MCF 10A (cell line): ENCODE measurements at regions not wholly inside any gene's neighbourhood (a gene's known extent, or its start where the extent isn't known, plus 50 kb on each side); places are given as distances from the start of the nearest gene placed in this dataset.

ENCODE experiments used
- BruUV-seq: library from RNA; stranded (reverse); fragments of 400-500 nt; replicated peaks from 2 replicates; lab custom pipeline; 2021; lab: Mats Ljungman, UMichigan
- CTCF ChIA-PET: fragments of 300-600 bp; sonication (Branson Sonifier 250); formaldehyde crosslinking; extraction: SDS; loops from one replicate; lab custom pipeline; 2021; ENCODE audit warnings: antibody characterized with exemption, inconsistent platforms; lab: Yijun Ruan, JAX
- POLR2A ChIA-PET: fragments of 300-600, 350-650 bp; sonication (Branson Sonifier 250); formaldehyde crosslinking; extraction: SDS; loops from one replicate; lab custom pipeline; 2020; ENCODE audit warnings: antibody characterized with exemption, inconsistent platforms; lab: Yijun Ruan, JAX
- DNase-seq: peaks from one replicate; pipeline ENCODE4 v3.0.0-alpha.2; 2018; ENCODE audit not compliant: unreplicated experiment
- H3K27ac Mint-ChIP-seq: one replicate; pipeline ENCODE4 v1.8.0; 2022; ENCODE audit warnings: mild to moderate bottlenecking, low read depth, mixed read lengths; ENCODE audit not compliant: unreplicated experiment
- H3K27me3 Mint-ChIP-seq: one replicate; pipeline ENCODE4 v1.8.0; 2022; ENCODE audit warnings: mixed read lengths; ENCODE audit not compliant: insufficient read depth, unreplicated experiment
- H3K36me3 Mint-ChIP-seq: one replicate; pipeline ENCODE4 v1.8.0; 2022; ENCODE audit warnings: mild to moderate bottlenecking, moderate library complexity, mixed read lengths; ENCODE audit not compliant: insufficient read depth, unreplicated experiment
- H3K4me1 Mint-ChIP-seq: one replicate; pipeline ENCODE4 v1.8.0; 2022; ENCODE audit warnings: mixed read lengths; ENCODE audit not compliant: insufficient read depth, unreplicated experiment
- H3K4me3 Mint-ChIP-seq: one replicate; pipeline ENCODE4 v1.8.0; 2022; ENCODE audit warnings: mild to moderate bottlenecking, moderate library complexity, mixed read lengths; ENCODE audit not compliant: unreplicated experiment
- H3K9me3 Mint-ChIP-seq: one replicate; pipeline ENCODE4 v1.8.0; 2022; ENCODE audit warnings: mixed read lengths; ENCODE audit not compliant: unreplicated experiment
- intact Hi-C: fragments of 100-400 bp; cut with micrococcal nuclease; formaldehyde crosslinking; loops from 2 replicates; pipeline ENCODE4 v1.14.1; 2022
- TF ChIP-seq, protein P1 (sequence below): fragments of 200-600 bp; IDR thresholded peaks from one replicate; pipeline ENCODE4 v1.8.0; 2022; ENCODE audit warnings: antibody characterized with exemption, mild to moderate bottlenecking; ENCODE audit not compliant: unreplicated experiment

DNA sequence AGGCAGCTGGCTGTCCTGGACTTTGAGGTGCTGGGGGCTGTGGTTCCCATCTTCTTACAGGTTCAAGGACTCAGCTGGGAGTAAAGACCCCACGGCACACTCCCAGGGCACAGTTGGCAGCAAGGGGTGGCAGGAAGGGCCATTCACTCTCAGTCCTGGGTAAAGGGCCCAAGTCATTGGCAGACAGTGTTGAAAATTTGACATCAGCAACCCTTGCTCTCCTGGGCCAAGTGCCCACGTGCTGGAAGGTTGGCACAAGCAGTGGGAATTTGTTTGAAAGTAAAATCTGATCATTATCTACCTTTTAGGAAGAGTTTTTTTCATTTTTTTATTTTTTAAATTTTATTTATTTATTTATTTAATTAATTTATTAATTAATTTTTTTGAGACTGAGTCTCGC is 241.6 kb upstream of the MKI67 start:
- no TSS peak for BruUV-seq
- Mint-ChIP-seq H3K27me3 (peaks cover 37% of the 10 kb centered on the region), H3K9me3 (no peaks in the 10 kb centered on the region), H3K27ac (no peak overlapping the region), H3K36me3 (no peaks in the 10 kb centered on the region), H3K4me1 (no peaks in the 10 kb centered on the region), H3K4me3 (no peak overlapping the region)
- ChIA-PET CTCF (interaction anchor here (0.9 kb wide), 1 partner anchor 16 kb away, joined by 3 read pairs; no protein-coding TSS in a partner anchor), POLR2A (no interaction called here)
- TF ChIP-seq, protein P1, sequence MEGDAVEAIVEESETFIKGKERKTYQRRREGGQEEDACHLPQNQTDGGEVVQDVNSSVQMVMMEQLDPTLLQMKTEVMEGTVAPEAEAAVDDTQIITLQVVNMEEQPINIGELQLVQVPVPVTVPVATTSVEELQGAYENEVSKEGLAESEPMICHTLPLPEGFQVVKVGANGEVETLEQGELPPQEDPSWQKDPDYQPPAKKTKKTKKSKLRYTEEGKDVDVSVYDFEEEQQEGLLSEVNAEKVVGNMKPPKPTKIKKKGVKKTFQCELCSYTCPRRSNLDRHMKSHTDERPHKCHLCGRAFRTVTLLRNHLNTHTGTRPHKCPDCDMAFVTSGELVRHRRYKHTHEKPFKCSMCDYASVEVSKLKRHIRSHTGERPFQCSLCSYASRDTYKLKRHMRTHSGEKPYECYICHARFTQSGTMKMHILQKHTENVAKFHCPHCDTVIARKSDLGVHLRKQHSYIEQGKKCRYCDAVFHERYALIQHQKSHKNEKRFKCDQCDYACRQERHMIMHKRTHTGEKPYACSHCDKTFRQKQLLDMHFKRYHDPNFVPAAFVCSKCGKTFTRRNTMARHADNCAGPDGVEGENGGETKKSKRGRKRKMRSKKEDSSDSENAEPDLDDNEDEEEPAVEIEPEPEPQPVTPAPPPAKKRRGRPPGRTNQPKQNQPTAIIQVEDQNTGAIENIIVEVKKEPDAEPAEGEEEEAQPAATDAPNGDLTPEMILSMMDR: no peak
- DNase-seq: no peak
- intact Hi-C loops: no loop called here

DNA sequence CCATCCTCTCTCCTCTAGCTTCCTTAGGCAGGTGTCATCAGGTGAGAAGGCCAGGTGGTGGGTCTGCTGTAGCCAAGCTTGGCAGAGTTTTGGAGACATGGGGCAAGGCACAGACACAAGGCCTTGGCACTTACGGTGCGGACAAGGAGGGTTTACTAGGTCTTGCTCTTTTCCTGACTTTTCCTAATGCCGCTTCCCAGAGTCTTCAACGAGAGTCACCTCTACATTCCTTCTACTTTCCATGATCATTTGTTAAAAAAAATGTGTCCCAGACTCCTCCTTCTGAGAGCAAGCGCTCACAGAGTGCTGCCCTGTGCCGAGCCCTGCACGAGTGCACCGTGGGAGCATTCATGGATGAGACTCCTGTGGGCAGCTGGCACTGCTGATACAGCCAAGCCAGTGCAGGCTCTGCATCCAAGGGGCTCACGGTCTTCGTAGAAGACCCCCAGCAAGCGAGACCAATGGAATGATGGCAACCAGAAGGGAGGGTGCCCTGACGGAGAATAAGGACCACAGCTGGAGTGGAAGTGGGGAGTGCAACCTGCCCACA is 243.0 kb upstream of the MKI67 start:
- Mint-ChIP-seq H3K27me3 (peaks cover 48% of the 10 kb centered on the region), H3K4me3 (no peak overlapping the region), H3K9me3 (no peaks in the 10 kb centered on the region), H3K36me3 (no peaks in the 10 kb centered on the region), H3K4me1 (no peaks in the 10 kb centered on the region), H3K27ac (no peak overlapping the region)
- intact Hi-C loops: no loop called here
- CTCF ChIA-PET: no interaction called here
- DNase-seq: no peak
- BruUV-seq: no TSS peak
- TF ChIP-seq, protein P1: no peak
- POLR2A ChIA-PET: no interaction called here

DNA sequence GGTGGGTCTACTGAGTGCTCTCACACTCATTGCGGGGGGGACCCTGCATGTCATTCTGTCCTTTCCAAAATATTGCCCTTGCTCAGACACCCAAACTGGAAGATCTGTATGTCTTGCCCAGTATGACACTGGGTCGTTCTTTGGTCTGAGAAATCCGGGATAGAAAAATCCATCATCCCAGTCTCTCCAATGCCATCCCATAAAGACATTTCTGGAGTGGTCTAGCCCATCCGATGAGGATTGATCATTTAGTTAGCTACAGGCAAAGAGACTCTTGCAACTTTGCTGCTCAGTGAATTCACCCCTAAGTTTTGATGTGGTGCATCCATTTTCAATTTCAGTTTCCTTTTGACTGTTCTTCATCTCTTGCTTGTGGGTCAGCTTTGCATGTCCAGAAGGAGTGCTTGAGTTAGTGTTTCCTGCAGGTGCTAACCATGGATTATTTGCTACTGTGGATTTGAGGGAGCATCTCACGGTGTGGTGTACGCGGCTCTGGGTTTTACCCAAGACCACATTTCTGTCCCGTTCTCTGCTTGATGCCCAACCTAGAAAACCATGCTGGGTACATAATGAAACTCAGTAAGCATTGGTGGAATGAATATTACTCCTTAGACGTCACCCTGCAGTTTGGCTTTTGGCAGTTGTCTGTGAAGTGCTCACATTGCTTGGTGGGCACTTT is 247.0 kb upstream of the MKI67 start:
- TF ChIP-seq, protein P1: no peak
- intact Hi-C loops: no loop called here
- no TSS peak for BruUV-seq
- no peak overlapping the region for H3K27ac Mint-ChIP-seq
- H3K27me3 Mint-ChIP-seq: peaks cover 41% of the 10 kb centered on the region
- ChIA-PET POLR2A (no interaction called here), CTCF (no interaction called here)
- no peaks in the 10 kb centered on the region for H3K36me3 Mint-ChIP-seq
- H3K4me1 Mint-ChIP-seq: no peaks in the 10 kb centered on the region
- DNase-seq: no peak
- no peaks in the 10 kb centered on the region for H3K9me3 Mint-ChIP-seq
- no peak overlapping the region for H3K4me3 Mint-ChIP-seq

DNA sequence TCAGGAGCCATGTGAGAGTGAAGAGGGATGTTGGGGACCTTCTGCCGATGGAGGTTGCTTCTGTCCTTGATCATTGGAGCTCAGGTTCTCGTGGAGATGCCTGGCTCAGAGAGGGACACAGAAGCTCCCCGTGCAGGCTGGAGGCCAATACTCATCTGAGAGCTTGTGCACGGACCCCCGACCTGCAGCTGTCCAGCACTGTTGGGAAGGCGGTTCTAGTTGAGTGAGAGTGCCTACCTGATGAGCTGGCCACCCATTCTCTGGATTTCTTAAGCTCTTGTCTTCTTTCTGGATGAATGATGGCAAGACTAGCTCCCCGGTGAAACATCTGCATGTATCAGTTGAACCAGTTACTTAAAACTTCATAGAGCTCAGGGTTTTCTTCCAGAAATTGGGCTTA is 247.6 kb upstream of the MKI67 start:
- Mint-ChIP-seq H3K27ac (no peak overlapping the region), H3K4me3 (no peak overlapping the region), H3K36me3 (no peaks in the 10 kb centered on the region), H3K4me1 (no peaks in the 10 kb centered on the region), H3K27me3 (peaks cover 47% of the 10 kb centered on the region), H3K9me3 (no peaks in the 10 kb centered on the region)
- TF ChIP-seq, protein P1: no peak
- BruUV-seq: no TSS peak
- DNase-seq: no peak
- intact Hi-C loops: no loop called here
- CTCF ChIA-PET: no interaction called here
- POLR2A ChIA-PET: no interaction called here
